ENCODE measurements at regions not wholly inside any gene's neighbourhood (a gene's known extent, or its start where the extent isn't known, plus 50 kb on each side); places are given as distances from the start of the nearest gene placed in this dataset.
A peak's percentile ranks its signal among the peaks of the same experiment; 100 is the strongest.
"Not testable (repeated sequence)": the region's sequence is repeated elsewhere in the genome, so short reads cannot be mapped to it uniquely, and the experiment has no call there.

DNA sequence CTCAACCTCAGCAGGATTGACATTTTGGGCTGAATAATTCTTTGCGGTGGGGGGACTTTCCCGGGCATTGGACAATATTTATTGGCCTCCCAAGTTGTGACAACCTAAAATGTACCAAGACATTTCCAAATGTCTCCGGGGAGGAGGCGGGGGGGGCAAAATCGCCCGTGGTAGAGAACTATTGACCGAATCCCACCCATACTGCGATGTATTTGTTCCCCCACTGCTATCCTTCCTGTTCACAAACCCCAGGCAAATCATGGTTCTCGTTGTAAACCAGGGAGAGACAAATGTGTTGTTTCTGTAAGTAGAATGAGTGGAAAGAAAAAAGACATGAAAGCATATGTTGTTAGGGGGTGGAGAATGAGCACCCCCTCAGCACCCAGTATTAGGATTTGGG, 141.9 kb downstream of the PSAT1 start:
- DNase-seq = no peak

DNA sequence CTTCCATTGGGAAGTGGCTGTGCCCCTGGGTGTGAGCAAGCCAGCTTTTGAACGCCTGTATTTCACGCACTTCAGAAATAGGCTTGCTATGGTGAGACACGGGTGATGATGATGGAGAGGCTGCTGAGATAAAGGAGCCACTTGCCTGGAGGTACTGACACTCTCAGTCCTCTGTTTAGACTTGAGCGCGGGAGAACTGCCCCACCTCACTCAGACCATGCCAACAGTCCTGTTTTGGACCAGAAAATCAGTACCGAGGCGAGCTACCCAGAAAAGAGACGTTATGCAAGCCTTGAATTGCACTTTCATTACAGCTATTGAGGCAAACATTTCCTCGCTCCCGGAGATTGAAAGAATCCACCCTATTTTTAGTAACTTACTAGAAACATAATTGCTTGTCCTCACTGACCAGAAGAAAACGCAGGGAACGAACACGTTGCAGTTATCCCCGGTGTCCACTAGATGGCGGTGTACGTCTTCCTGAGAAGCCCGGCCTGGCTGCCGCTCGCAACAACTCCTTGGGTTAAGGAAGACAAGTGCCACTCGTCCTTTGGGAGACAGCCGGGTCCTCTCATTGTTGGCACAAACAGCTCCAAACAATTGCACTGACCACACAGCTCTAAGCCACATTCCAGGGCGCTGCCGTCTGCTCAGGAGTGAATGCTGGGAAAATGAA, 142.4 kb downstream of the PSAT1 start:
- peak in 4 of 5 donors; percentile 30 to 55 (median 46) for DNase-seq

DNA sequence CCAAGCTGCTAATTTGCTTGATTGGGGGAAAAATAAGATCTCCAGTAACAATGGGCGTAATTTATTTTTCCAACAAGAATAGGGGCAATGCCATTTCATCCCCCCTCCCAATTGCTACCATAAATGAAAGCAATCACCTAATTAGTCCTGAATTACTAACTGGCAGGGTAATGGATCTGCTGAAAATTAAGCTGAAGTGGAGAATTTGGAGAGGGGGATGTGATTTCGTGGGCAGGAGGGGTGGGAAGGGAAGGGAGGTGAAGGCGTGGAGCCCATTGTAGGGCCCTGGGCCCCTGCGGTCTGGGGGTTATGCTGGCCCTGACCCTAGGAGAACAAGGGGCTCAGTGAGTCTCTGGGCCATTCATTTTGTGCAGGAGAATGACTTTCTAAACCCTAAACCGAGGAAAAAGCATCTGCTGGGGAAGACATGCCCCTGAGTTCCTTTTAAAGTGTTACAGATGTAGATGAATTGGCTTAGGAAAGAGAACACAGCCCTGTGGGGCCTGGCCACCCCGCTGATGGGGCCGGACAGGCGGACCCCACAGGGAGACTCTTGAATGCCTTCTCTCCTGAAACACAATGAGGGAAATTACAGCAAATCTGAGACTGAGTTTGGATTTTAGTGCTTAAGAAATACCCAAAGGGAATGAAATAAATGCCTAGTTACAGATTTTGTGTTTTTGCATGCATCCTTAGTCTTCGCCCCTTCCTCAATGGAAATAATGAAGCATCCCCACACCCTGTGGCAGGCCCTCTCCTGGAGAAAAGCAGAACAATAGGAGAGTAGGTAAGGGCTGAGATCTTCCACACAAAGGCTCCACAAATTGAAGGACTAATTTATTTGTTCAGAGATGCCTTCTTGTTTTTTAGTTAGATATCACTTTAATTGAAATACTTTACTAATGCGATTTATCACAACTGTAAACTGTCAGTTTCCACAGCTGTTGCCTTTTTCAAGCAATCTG, 143.2 kb downstream of the PSAT1 start:
- DNase-seq = no peak

DNA sequence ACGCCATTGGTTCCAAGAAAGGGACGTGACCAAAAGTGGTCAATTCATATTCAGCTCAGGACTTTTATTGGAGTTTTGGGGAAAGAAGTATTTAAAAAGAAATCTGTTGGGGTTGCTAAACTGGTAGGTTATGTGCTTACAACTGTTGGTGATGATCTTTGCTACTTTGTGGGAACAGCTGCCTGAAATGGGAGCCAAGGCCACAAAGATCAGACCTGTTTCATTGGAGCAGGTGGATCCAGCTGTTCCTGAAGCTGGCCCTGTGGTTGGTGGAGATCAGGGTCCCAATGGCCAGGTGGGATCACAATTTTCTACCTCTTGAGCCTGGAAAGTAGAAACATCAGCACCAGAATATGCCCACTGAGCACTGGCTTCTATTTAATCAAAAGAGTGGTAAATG, 144.5 kb downstream of the PSAT1 start:
- no peak for DNase-seq

DNA sequence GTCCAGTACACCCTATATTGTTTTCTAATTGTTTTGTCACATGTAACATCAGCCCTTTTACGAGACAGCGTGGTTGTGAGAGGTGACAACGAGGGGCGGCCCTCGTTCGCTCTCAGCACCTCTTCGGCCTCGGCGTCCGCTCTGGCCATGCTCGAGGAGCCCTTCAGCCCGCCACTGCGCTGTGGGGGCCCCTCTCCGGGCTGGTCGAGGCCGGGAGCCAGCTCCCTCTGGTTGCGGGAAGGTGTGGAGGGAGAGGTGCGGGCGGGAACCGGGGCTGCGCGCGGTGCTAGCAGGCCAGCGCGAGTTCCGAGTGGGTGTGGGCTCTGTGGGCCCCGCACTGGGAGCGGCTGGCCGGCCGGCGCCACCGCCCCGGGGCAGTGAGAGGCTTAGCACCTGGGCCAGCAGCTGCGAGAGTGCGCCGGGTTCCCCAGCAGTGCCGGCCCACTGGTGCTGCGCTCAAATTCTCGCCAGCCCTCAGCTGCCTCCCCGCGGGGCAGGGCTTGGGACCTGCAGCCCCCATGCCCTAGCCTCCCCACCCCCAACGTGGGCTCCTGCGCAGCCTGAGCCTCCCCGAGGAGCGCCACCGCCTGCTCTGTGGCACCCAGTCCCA, 145.0 kb downstream of the PSAT1 start:
- DNase-seq = no peak

DNA sequence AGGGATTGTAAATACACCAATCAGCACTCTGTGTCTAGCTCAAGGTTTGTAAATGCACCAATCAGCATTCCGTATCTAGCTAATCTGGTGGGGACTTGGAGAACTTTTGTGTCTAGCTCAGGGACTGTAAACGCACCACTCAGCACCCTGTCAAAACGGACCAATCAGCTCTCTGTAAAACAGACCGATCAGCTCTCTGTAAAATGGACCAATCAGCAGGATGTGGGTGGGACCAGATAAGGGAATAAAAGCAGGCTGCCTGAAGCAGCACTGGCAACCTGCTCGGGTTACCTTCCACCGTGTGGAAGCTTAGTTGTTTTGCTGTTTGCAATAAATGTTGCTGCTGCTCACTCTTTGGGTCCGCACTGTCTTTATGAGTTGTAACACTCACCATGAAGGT, 145.7 kb downstream of the PSAT1 start:
- DNase-seq = not testable (repeated sequence)

DNA sequence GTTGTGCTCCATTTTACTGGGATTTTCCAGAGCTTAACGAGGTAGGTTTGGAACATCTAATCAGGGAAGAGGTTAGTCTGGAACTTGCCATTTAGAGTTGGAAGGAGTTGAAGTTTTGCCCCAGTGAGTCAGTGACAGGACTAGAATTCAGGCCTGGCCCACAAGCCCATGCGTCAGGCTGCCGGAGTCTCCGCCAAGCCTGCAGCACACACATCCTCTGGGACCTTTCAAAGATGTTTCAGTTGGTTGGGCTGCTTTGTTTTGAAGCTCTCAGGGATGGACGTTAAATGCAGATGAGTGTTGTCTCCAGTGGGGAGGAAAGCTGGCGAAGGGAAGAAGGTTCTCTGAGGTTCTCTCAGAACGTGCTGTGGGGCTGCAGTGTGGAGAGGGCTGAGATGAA, 147.0 kb downstream of the PSAT1 start:
- DNase-seq = no peak

DNA sequence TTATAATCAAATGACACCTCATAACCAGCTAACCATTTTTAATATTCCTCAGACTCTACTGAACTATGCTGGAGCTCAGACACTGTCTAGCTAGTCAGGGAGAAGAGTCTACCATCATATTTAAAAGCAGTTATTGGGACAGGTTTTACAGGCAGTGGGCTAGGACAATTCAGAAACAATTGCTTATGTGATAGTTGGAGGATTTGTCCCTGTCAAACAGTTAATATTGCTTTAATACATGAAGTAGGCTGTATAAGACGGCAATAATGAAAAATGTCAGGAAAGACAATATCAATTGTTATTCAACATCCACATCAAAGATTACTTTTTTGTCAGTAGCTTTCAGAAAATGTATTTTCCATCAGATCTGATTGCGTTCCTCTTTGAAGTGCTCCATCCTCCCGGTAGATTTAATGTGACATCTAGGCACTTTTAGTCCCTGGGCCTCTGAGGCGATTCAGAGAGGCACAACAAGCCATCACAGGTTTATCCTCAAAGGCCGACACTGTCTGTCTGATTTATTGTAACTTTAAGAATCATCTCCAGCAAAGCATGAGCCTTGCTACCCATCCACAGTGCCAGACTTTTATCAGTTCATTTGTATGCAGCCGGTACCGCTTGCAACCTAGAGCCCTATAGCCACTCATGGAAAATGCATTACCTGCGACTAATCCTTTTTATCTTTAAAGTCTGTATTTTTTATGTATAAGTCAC, 152.2 kb downstream of the PSAT1 start:
- DNase-seq = no peak

DNA sequence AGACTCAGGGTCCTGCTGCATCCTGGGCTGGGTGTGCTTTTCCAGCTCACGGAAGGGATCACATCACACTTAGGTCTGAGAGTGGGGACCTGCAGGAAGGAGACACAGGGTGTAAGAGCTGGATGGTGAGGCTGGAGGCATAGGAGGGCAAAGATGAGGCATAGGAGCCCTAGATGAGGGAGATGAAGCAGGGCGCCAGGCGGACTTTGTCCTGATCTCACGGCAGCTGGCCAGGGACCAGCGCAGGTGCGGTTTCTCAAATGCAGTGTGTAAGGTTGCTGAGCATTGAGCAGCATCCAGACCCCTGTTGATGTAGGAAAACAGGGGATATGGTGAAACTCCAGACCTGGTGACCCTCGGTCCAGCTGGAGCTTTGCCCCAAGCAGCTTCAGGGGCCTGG, 156.5 kb downstream of the PSAT1 start:
- DNase-seq = no peak

DNA sequence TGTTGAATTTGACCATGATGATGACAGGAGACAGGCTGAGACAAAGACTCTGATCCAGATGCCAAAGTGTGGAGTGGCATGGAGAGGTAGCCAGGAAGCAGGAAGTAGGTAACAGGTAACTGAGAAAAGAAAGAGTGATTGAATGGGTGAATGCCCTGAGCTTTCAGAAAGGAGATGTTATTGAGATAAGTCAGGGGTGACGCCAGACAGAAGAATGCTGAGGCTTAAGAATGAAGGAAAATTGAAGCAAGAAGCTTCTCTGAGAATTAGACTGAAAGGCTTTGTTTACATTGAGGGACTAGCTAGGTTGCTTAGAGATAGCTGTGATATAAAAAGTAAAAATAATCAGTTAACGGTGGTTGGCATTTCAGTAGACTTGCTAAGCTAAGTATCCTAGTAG, 165.7 kb downstream of the PSAT1 start:
- no peak for DNase-seq

DNA sequence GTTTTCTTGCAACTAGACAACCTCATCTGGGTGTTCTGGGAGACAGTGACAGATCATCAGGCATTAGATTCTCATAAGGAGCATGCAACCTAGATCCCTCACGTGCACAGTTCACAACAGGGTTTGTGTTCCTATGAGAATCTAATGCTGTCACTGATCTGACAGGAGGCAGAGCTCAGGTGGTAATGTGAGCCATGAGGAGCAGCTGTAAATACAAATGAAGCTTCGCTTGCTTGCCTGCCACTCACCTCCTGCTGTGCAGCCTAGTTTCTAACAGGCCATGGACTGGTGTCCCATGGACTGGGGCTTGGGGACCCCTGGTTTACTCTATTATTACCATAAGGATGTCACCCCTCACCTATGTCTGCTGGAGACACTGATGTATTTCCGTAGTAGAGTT, 166.8 kb downstream of the PSAT1 start:
- no peak for DNase-seq

DNA sequence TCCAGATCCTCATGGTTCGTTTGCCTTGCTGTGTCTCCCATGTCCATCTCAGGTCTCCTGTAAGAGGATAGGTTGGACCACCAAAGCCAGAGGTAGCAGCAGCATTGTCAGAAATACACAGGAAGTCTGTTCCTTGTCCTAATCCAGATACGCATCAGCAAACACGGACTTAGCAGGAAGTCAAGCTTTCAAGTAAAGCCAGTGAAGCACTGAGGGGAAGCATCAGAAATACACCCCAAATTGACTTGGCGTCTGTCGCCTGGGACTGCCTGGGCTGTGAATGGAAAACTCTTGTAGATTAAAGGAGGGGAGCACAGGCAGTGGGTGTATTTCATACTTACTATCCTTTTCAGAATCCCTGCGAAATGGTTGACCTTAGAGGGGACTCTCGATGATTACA, 171.3 kb downstream of the PSAT1 start:
- DNase-seq = no peak

DNA sequence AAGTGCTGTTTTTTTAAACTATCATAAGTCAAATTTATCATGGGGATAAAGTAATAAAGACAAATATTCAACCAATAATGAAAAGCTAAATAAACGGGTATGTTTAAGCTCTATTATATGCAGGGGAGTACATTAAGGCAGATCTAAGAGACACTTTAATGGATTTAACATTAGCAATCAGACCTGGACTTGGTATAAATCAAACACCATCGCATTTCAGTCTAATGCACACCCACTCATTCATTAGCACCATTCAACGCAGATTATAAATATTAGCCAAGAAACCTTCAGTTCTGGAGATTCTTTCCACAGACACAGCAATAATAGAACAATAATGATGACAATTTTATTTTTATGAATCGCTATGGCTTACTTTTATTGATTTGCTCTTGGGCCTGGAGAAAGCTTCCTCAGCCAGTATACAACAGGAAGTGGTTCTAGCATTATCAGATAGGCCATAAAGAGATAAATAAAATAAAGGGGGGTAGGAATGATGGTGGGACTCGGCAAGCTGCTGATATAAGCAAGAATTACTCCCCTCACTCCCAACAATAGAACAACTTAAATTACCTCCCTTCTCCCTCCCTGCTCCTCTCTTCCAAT, 172.2 kb downstream of the PSAT1 start:
- DNase-seq = no peak

DNA sequence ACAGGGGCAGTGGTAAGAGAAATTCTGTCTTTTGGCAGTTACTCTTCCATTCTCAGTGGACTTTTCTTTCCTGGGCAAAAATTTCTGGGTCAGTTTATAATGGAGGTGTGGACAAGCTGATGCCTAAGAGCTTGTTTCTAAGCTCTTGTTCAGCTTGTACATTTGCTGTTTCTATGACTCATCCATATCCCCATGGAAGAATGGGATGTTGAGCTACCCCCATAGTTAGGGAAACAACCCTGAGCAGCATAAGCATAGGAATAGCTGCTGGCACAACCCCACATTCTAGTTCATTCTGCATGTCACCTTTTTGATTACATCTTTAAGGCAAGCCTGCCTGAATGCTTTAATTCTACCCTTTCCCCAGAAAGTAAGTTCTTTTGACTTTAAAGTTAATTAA, 173.3 kb downstream of the PSAT1 start:
- no peak for DNase-seq

DNA sequence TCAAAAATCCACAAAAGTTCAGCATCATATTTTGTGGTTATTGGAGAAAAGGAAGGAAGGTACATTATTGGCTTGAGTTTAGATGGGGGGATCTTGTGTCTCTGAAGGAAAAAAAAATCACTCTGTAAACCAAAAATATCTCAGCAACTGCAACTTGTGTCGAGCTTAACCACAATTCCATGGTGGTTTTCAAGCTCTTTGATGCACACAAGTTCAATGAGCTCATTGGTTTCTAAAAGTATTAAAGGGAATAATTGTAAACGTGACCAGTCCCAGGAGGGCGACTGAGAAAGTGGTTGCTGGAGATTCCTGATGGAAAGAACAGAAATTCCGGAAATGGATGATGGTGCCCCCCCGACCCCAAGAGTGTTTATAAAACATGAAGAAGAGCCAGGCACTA, 173.8 kb downstream of the PSAT1 start:
- no peak for DNase-seq

DNA sequence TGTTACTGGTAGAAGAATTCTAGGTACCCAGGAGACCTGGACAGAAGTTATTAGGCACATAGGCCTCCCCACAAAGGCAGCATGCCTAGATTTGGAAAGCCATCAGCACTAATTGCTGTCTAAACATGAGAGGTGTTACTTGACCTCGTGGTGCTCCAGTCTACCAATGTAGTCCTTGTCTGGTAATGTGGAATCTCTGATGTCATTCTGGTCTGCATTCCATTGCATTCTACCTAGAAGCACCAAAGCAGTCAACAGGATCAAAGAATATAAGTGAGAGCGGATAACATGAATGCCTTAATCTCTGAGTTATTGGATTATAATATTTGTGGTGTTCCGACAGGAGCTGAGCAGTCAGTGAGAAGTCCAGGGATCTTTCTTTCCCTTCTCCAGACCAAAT, 175.2 kb downstream of the PSAT1 start:
- DNase-seq = no peak

DNA sequence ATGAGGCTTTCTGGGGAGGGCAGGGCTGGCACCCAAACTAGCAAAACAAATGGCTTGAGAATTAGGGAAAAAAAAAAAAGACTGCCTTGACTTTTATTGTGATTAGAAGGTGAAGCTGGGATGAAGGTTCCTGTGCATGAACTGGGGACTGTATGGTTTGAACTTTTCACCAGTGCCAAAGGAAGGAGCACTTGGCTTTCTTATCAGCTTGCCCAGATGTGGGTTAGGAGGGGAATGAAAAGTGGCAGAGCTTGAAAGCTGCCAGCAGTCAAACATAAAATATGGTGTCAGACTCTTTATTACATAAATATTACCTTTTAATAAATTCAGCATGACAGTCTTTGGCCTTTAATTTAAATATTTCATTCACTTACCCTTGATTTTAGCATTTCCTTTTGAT, 182.5 kb downstream of the PSAT1 start:
- DNase-seq = no peak

DNA sequence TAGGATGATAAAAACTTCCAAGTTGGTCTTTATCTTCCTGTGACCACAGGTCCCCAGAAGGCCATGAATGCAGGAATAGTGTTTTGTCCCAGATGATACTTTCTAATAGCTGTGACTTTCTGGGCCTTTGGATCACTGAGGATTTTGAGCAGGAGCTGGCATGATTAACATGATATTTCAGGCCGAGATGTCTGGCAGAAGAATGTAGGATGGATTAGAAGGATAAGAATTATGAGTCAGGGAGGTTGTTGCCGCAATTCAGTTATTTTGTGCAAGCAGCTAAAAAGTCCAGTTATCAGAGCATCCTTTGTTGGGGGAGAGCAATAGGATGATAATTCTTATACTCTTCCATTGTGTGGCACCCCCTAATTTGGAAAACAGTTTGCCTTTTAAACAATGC, 189.7 kb downstream of the PSAT1 start:
- no peak for DNase-seq

DNA sequence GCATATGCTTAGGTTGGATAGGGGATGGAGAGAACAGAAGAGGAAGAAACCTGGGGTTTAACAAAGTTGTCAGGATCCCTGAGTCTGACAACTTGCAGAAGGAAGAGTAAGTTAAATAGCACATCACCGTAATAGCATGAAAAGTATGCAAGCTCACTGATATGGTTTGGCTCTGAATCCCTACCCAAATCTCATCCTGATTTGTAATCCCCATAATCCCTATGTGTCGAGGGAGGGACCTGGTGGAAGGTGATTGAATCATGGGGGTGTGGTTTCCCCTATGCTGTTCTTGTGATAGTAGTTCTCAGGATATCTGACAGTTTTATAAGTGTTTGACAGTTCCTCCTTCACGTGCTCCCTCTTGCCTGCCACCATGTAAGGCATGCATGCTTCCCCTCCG, 193.3 kb downstream of the PSAT1 start:
- no peak for DNase-seq

DNA sequence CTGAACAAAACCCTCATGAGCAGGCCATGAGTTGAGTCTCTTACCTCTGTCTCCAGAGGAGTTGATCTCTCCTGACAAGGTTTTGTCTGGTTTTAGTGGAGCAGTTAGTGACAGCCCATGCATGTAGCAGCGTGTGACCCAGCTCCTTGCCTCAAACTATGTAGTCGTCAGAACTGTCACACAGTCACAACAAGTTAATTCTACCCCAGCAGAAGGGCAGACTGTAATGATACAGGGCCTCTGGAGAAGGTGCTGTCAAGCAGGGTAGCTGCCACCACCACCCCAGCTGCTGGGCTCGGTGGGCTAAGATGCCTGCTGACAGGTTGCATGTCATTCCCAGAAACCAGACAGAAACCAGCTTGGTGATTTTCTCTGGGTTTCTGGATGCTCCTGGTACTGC, 194.5 kb downstream of the PSAT1 start:
- no peak for DNase-seq

DNA sequence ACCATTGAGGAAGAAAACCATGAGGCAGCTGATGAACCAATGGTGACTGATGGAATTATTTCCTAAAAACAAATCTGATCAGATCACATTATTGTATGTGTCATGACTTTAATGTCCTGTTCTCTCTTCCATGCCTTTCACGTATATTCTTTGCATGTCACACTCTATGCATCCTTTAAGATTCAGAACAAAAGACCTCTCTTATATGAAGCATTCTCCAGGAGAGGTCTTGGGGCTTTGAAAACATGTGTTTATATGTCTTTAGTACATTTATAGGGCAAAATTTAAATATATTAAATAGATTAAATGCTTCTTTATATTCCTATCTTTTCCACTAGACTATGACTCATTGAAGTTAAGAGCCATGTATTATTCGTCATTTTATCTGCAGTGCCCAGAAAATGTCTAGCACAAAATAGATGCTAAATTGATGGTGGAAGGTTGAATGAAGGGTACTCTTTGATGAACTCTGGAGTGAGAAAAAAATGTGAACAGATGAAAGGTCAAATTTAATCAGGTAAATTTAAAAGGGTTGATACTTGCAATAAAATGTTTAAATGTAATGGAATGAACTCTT, 196.3 kb downstream of the PSAT1 start:
- DNase-seq = no peak

DNA sequence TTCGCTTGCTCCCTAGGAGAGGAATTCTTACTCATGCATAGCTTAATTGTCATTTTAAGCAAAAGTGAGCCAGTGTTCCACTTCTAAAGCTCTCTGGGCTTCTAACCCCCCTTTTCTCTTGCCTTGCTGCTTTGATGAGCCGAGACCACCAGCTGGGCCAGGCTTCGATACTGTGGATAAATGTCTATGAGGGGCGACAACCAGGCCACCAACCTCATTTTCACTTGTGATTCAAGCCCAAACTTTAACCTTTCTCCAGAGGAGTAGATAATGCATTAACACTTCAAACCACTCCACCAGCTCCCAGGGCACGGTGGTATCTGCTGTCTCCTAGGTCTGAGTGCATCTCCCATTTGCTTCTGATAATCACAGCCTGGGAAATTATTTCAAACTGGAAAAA, 205.6 kb downstream of the PSAT1 start:
- DNase-seq = no peak

All from T-helper 1 cell (primary cell).